Keratinocyte (primary cell): ENCODE measurements at regions not wholly inside any gene's neighbourhood (a gene's known extent, or its start where the extent isn't known, plus 50 kb on each side); places are given as distances from the start of the nearest gene placed in this dataset.

Experiments
- DNase-seq: peaks from one replicate; pipeline ENCODE4 v3.0.0-alpha.2; 2011; ENCODE audit warnings: low read depth, missing footprints, low spot score
- FAIRE-seq: peaks from 2 replicates; lab custom pipeline; 2011; peaks lifted over from hg19 to GRCh38; lab: Jason Lieb, UNC
- H2AFZ ChIP-seq: 2 replicates; pipeline ENCODE4 v1.6.0; 2012; ENCODE audit warnings: low read length, control low read depth, inconsistent platforms; ENCODE audit not compliant: control insufficient read depth
- H3K27ac ChIP-seq: 2 replicates; pipeline ENCODE4 v1.5.1; 2011; ENCODE audit warnings: low read length; ENCODE audit not compliant: control insufficient read depth, insufficient read depth
- H3K27me3 ChIP-seq: 3 replicates; pipeline ENCODE4 v1.6.0; 2011; ENCODE audit warnings: low read length; ENCODE audit not compliant: control insufficient read depth, insufficient read depth; ENCODE audit errors: extremely low read depth
- H3K36me3 ChIP-seq, 2 experiments: 2 replicates in 1 of 2; 3 replicates in 1 of 2; pipeline ENCODE4 v1.5.1; 2011; ENCODE audit warnings: low read length in 2 of 2, mild to moderate bottlenecking in 1 of 2; ENCODE audit not compliant: control insufficient read depth in 2 of 2, insufficient read depth in 2 of 2; ENCODE audit errors: extremely low read depth in 1 of 2
- H3K4me1 ChIP-seq: 3 replicates; pipeline ENCODE4 v1.5.1; 2011; ENCODE audit warnings: low read length; ENCODE audit not compliant: control insufficient read depth, insufficient read depth; ENCODE audit errors: extremely low read depth
- H3K4me2 ChIP-seq: 3 replicates; pipeline ENCODE4 v1.6.0; 2011; ENCODE audit warnings: low read depth, low read length; ENCODE audit not compliant: control insufficient read depth, insufficient read depth; ENCODE audit errors: extremely low read depth
- H3K4me3 ChIP-seq, 3 experiments: fragments of 200-600 bp in 1 of 3; sonication (generic) in 1 of 3; 2 replicates in 2 of 3; 3 replicates in 1 of 3; pipeline ENCODE4 v1.5.1; 2011 to 2016; ENCODE audit warnings: low read length in 3 of 3, mild to moderate bottlenecking in 3 of 3, control low read depth in 2 of 3, inconsistent platforms in 1 of 3, low read depth in 1 of 3, mixed read lengths in 1 of 3, mixed run types in 1 of 3, moderate library complexity in 1 of 3; ENCODE audit not compliant: control insufficient read depth in 2 of 3, insufficient read depth in 2 of 3; ENCODE audit errors: extremely low read depth in 1 of 3
- H3K79me2 ChIP-seq: 2 replicates; pipeline ENCODE4 v1.6.0; 2012; ENCODE audit warnings: low read length; ENCODE audit not compliant: control insufficient read depth, insufficient read depth
- H3K9ac ChIP-seq: 3 replicates; pipeline ENCODE4 v1.6.0; 2011; ENCODE audit warnings: low read length; ENCODE audit not compliant: control insufficient read depth, insufficient read depth; ENCODE audit errors: extremely low read depth
- H3K9me1 ChIP-seq: 3 replicates; pipeline ENCODE4 v1.6.0; 2011; ENCODE audit warnings: low read length; ENCODE audit not compliant: control insufficient read depth, insufficient read depth; ENCODE audit errors: extremely low read depth
- H3K9me3 ChIP-seq: 2 replicates; pipeline ENCODE4 v1.5.1; 2012; ENCODE audit warnings: low read depth, low read length; ENCODE audit not compliant: control insufficient read depth
- H4K20me1 ChIP-seq: 3 replicates; pipeline ENCODE4 v1.6.0; 2011; ENCODE audit warnings: low read length; ENCODE audit not compliant: control insufficient read depth, insufficient read depth; ENCODE audit errors: extremely low read depth
- CTCF ChIP-seq, 3 experiments: IDR thresholded peaks in 1 of 3; conservative IDR thresholded peaks in 1 of 3; optimal IDR thresholded peaks in 1 of 3; 2 replicates in 2 of 3; 3 replicates in 1 of 3; pipeline versions ENCODE3 to v1.5.1; 2011; ENCODE audit warnings: low read length in 3 of 3, mild to moderate bottlenecking in 3 of 3, moderate library complexity in 2 of 3, control low read depth in 1 of 3, inconsistent platforms in 1 of 3; ENCODE audit not compliant: insufficient read depth in 2 of 3; ENCODE audit errors: extremely low read depth in 1 of 3
- EZH2 ChIP-seq: IDR thresholded peaks from one replicate; pipeline ENCODE4 v1.6.1; 2012; ENCODE audit warnings: inconsistent platforms, mild to moderate bottlenecking, low read length, moderate library complexity
- dilution Hi-C: fragments of 300-500 bp; cut with MboI; formaldehyde crosslinking; loops from one replicate; pipeline ENCODE4 v1.7.0; 2020; ENCODE audit warnings: low sequenced_read_pairs; ENCODE audit not compliant: extremely low pct_ligation_motif_present

GRCh38 chr1:38454236-38454635, 405.3 kb downstream of the RRAGC start:
- H3K79me2 ChIP-seq = no peaks in the 10 kb centered on the region
- no peaks in the 10 kb centered on the region for H3K9me1 ChIP-seq
- no peak overlapping the region for H3K9ac ChIP-seq
- no peaks in the 10 kb centered on the region for H3K36me3 ChIP-seq
- H3K9me3 ChIP-seq = no peaks in the 10 kb centered on the region
- H3K27ac ChIP-seq = no peak overlapping the region
- no peak overlapping the region for H3K4me3 ChIP-seq
- FAIRE-seq (no peak), DNase-seq (no peak)
- H4K20me1 ChIP-seq = no peaks in the 10 kb centered on the region
- no peak overlapping the region for H2AFZ ChIP-seq
- dilution Hi-C loops = no loop called here
- TF ChIP-seq EZH2 (no peak), CTCF (optimal IDR thresholded peaks at IDR 0.05 in 1 of 3, IDR thresholded peaks at IDR 0.05 in 1 of 3, conservative IDR thresholded peaks at IDR 0.05 in 1 of 3; ENCODE audit: extremely low read depth in 1 of 3, insufficient read depth in 2 of 3, low read length in 3 of 3) (no peak)
- no peak overlapping the region for H3K4me2 ChIP-seq
- H3K4me1 ChIP-seq = no peaks in the 10 kb centered on the region
- no peaks in the 10 kb centered on the region for H3K27me3 ChIP-seq

GRCh38 chr1:38452246-38452645, 405.7 kb upstream of the POU3F1 start:
- Histone ChIP-seq H3K4me3 (no peak overlapping the region), H3K9ac (no peak overlapping the region), H3K9me1 (no peaks in the 10 kb centered on the region), H3K4me2 (no peak overlapping the region), H3K9me3 (no peaks in the 10 kb centered on the region), H3K27me3 (no peaks in the 10 kb centered on the region), H3K36me3 (no peaks in the 10 kb centered on the region), H3K4me1 (no peaks in the 10 kb centered on the region), H2AFZ (no peak overlapping the region), H4K20me1 (no peaks in the 10 kb centered on the region), H3K27ac (no peak overlapping the region), H3K79me2 (no peaks in the 10 kb centered on the region)
- no peak for FAIRE-seq
- TF ChIP-seq EZH2 (no peak), CTCF (optimal IDR thresholded peaks at IDR 0.05 in 1 of 3, IDR thresholded peaks at IDR 0.05 in 1 of 3, conservative IDR thresholded peaks at IDR 0.05 in 1 of 3; ENCODE audit: extremely low read depth in 1 of 3, insufficient read depth in 2 of 3, low read length in 3 of 3) (no peak)
- no peak for DNase-seq
- dilution Hi-C loops = no loop called here
